ENCODE measurements at regions not wholly inside any gene's neighbourhood (a gene's known extent, or its start where the extent isn't known, plus 50 kb on each side); places are given as distances from the start of the nearest gene placed in this dataset.

- no peak for DNase-seq
Observed at GRCh38 chr10:131694168-131694780, 206.5 kb upstream of the PPP2R2D start.

- no peak for DNase-seq
Observed at GRCh38 chr10:131694781-131695495, 205.9 kb upstream of the PPP2R2D start.

GRCh38 chr10:131695496-131696165, 205.2 kb upstream of the PPP2R2D start:
- DNase-seq = no peak

DNA sequence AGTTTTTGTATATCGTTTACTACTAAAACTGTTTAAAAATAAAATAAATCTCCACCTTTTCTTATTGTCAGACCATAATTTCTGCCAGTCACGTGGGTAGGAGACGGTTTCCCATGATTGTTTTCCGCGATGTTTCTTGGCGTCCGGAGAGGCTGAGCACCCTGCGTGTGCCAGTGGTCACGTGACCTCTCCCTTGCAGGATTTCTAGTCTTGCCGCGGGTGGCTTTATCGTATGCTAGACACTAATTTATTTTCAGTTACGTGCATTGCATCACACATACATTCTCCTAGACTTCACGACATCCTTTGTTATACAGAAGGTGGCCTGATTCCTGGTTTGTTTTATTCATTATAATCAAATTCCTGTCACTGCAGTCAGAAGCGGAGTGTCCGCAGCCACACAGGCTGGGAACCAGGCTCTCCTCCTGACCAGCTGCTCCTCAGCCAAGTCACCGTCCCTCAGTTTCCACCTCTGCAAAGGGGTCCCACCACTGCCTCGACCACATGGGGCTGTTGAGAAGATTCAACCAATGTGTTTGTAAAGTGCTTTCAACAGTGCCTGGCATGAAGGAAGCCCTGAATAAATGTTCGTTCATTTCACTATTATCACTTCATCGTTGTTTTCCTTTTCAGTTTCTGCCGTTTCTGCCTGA, 203.2 kb upstream of the PPP2R2D start:
- no peak for DNase-seq

- DNase-seq = no peak
Observed at GRCh38 chr10:131698232-131698631, 202.6 kb upstream of the PPP2R2D start.

DNA sequence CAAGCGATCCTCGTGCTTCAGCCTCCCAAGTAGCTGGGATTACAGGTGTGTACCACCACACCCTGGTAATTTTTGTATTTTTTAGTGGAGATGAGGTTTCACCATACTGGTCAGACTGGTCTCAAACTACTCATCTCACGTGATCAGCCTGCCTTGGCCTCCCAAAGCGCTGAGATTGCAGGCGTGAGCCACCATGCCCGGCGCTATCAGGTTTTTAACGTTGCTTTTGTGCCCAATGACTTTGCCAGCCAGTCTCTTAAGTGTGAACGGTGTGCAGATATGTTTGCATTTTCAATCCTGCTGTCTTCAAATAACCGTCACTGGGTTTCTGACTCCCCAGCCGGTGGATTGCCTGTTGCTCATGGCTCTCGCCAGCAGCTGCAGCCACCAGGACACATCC, 201.8 kb upstream of the PPP2R2D start:
- no peak for DNase-seq

- no peak for DNase-seq
Observed at GRCh38 chr10:131700032-131700431, 200.8 kb upstream of the PPP2R2D start.

GRCh38 chr10:131700506-131700905, 200.3 kb upstream of the PPP2R2D start:
- no peak for DNase-seq

GRCh38 chr10:131701131-131701947, 199.5 kb upstream of the PPP2R2D start:
- no peak for DNase-seq

DNA sequence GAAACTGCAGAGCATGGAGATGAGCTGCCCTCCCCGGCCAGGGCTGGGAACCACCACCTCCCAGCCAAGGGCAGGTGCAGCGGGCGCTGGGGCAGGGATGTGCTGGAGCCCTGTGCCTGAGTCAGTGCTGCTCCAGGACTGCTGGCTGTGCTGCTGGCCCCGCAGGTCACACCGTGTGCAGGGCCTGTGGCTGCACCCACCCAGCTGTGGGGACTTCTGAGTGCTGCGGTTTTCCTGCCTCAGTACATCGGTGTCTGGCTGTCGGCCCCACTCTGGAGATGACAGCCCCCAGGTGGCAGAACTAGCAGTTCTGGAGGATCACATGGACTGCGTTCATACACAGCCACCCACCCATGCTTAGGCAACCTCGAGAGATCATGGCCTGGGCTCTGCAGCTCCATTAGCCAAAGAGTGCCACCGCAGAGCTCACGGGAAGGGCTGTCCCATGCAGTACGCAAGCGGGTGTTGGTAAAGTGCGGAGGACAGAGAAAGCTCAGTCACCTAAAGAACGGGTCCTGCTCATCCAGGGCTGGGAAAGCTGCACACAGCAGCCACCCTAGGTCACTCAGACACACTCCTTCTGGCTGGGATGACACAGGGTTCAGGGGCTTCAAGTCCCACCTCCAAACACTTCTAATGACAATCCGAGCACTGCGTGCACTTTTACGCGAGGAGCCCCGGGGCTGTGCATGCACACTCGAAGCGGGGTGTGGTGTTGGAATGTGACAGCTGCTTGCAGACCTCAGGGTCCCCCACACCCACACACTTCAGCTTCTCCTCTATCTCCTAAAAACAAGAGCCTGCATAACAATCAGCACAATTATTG, 198.1 kb upstream of the PPP2R2D start:
- DNase-seq = no peak

DNA sequence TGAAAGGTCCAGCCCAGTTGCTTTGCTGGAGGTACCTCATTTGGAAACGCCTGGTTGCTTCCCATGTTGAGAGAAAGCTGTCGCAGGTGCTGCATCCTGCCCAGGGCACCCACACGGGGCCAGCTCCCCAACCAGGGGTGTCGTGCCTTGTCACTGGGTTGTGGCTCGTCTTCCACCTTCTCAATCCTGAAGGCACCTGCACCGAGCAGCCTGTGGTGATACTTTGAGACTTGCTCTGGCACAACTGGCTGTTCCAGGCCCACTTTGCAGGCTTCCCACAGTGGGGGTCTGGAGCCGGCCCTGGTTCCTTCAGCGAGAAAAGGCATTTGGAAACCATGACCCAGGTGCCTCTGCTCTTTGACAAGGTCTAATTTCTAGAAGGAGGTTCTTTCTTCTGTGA, 197.3 kb upstream of the PPP2R2D start:
- DNase-seq = no peak

GRCh38 chr10:131703941-131704340, 196.9 kb upstream of the PPP2R2D start:
- no peak for DNase-seq

DNA sequence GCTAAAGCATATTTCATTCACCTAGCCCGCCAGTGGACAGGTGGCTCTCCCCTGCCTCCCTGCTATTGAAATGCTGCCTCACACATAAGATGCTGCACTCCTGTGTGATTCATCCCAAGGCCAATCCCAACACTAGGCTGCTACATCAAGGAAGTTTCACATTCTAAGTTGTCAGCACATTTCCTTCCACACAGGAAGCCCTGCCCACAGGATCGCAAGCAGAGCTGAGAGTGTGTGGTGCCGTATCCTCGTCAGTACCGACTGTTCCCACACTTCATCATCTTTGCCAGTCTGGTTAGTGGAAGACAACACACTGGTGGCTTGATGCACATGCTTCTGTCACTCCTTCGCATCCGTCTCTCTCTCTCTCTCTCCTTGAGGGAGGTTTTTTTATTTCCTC, 194.3 kb upstream of the PPP2R2D start:
- no peak for DNase-seq

DNA sequence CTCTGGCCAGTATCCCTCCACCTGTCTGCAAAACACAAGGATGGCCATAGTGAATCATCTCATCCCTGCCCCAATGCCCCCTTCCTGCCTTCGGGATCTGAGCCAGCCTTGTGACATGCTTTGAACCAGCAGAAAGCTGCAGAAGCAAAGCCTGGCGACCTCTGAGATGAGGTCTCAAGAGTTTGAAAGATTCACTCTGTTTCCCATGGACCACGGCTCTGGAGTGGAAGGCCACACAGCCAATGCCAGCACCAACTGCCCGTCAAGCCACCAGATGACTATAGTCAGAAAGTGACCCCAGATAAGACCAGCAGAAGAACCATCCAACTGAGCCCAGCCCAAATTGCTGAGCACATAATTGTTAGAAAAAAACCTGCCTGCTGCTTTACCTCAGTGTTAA, 193.9 kb upstream of the PPP2R2D start:
- no peak for DNase-seq

DNA sequence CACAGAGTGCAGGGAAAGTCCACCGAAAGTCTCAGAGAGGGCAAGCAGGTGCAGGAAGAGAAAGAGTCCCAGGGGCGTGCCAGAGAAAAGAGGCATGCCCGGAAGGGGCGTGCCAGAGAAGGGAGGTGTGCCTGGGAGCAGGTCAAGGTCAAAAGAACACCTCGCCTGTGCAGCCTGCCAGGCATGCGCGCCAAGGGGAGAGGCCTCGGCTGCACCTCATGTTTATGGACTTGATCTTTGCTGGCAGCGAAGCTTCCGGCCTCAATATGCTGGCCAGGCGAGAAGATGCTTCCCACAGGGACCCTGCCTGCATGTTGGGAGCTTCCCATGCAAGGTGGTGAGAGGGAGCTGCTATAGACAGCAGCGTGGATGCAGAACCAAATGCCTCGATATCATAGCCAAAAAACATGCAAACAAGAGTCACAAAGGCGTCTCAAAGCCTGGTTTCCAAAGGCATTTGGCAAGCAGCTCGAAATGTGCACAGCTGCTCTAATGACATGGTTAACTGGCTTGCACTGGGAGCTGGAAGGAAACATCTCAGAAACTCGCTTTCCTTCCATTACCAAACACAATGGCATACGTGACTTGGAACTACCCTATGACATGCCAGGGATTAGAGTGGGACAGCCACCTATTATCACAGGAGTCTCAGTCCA, 192.5 kb upstream of the PPP2R2D start:
- DNase-seq = no peak

- no peak for DNase-seq
Observed at GRCh38 chr10:131710142-131710861, 190.5 kb upstream of the PPP2R2D start.

GRCh38 chr10:131722121-131722520, 178.7 kb upstream of the PPP2R2D start:
- DNase-seq = no peak

- no peak for DNase-seq
Observed at GRCh38 chr10:131722525-131723264, 178.1 kb upstream of the PPP2R2D start.

GRCh38 chr10:131723297-131724168, 177.3 kb upstream of the PPP2R2D start:
- DNase-seq = no peak
